K562 (cell line): ENCODE measurements at regions not wholly inside any gene's neighbourhood (a gene's known extent, or its start where the extent isn't known, plus 50 kb on each side); places are given as distances from the start of the nearest gene placed in this dataset.
A peak's percentile ranks its signal among the peaks of the same experiment; 100 is the strongest.

ENCODE experiments used
- ATAC-seq: fragments of 200-7000 bp; cut with Tn5 transposase; 3 replicates; pipeline ENCODE4 v1.9.1; 2020; ENCODE audit warnings: moderate library complexity
- BruUV-seq: library from RNA; stranded (reverse); fragments of 400-500 nt; replicated peaks from 2 replicates; lab custom pipeline; 2021; lab: Mats Ljungman, UMichigan
- CTCF ChIA-PET: fragments of 300-600 bp; formaldehyde crosslinking; extraction: SDS; loops from one replicate; lab custom pipeline; 2021; ENCODE audit warnings: low intra/inter-chr PET ratio; lab: Yijun Ruan, JAX
- POLR2A ChIA-PET: fragments of 300-600, 350-650 bp; sonication (Branson Sonifier 250); formaldehyde crosslinking; extraction: SDS; loops from one replicate; lab custom pipeline; 2021; ENCODE audit warnings: antibody characterized with exemption, inconsistent platforms; lab: Yijun Ruan, JAX
- DNase-seq, 4 experiments: peaks; one replicate each; pipeline versions ENCODE4 v3.0.0 to v3.0.0-alpha.2; 2011 to 2018; ENCODE audit warnings: low spot score in 3 of 4, mixed read lengths in 3 of 4; ENCODE audit errors: extremely low read depth in 1 of 4
- FAIRE-seq: peaks from 2 replicates; lab custom pipeline; 2011; peaks lifted over from hg19 to GRCh38; lab: Jason Lieb, UNC
- H2AFZ ChIP-seq: 2 replicates; pipeline ENCODE4 v1.6.0; 2011; ENCODE audit warnings: low read depth, low read length, control low read depth, inconsistent platforms
- H3K27ac ChIP-seq: fragments of 200-600 bp; 3 replicates; pipeline ENCODE4 v1.8.0; 2011; ENCODE audit warnings: low read depth, mild to moderate bottlenecking, control low read depth, inconsistent platforms, low read length, moderate library complexity, mixed read lengths; ENCODE audit errors: extremely low read depth
- H3K27me3 ChIP-seq, 2 experiments: fragments of 300-600 bp in 1 of 2; 2 replicates in 1 of 2; 3 replicates in 1 of 2; pipeline versions ENCODE4 v1.6.0 to v1.8.0; 2011; ENCODE audit warnings: inconsistent platforms in 2 of 2, low read length in 2 of 2, mild to moderate bottlenecking in 1 of 2, mixed read lengths in 1 of 2, moderate library complexity in 1 of 2; ENCODE audit not compliant: control insufficient read depth in 2 of 2, insufficient read depth in 2 of 2
- H3K36me3 ChIP-seq: fragments of 300-600 bp; 3 replicates; pipeline ENCODE4 v1.8.0; 2011; ENCODE audit warnings: mild to moderate bottlenecking, low read length, inconsistent platforms; ENCODE audit not compliant: control insufficient read depth, insufficient read depth
- H3K4me1 ChIP-seq, 2 experiments: fragments of 200-600 bp in 1 of 2; replicated peaks in 1 of 2; 2 replicates in 1 of 2; 3 replicates in 1 of 2; pipeline versions ENCODE4 v1.5.1 to v1.8.0; 2011; ENCODE audit warnings: inconsistent platforms in 2 of 2, low read length in 2 of 2, mild to moderate bottlenecking in 1 of 2, mixed read lengths in 1 of 2, moderate library complexity in 1 of 2; ENCODE audit not compliant: control insufficient read depth in 2 of 2, insufficient read depth in 2 of 2
- H3K4me2 ChIP-seq: 2 replicates; pipeline ENCODE4 v1.6.1; 2011; ENCODE audit warnings: low read length, control low read depth, inconsistent platforms, mixed read lengths; ENCODE audit not compliant: insufficient read depth
- H3K4me3 ChIP-seq: fragments of 200-600 bp; sonication (generic), shearing (Covaris generic); 2 replicates; pipeline ENCODE4 v1.5.1; 2016; ENCODE audit warnings: control low read depth, inconsistent platforms
- H3K79me2 ChIP-seq: fragments of 200-600 bp; 3 replicates; pipeline ENCODE4 v1.8.0; 2011; ENCODE audit warnings: low read length, inconsistent platforms; ENCODE audit not compliant: control insufficient read depth, insufficient read depth
- H3K9ac ChIP-seq, 2 experiments: 2 replicates each; pipeline versions ENCODE4 v1.6.0 to v1.6.1; 2011; ENCODE audit warnings: low read depth in 2 of 2, low read length in 2 of 2, control low read depth in 1 of 2, inconsistent platforms in 1 of 2, mild to moderate bottlenecking in 1 of 2, mixed read lengths in 1 of 2; ENCODE audit not compliant: insufficient read depth in 1 of 2
- H3K9me1 ChIP-seq: one replicate; pipeline ENCODE4 v1.6.0; 2011; ENCODE audit warnings: inconsistent platforms, mild to moderate bottlenecking, low read length, moderate library complexity; ENCODE audit not compliant: control insufficient read depth, insufficient read depth
- H3K9me3 ChIP-seq: replicated peaks from 2 replicates; pipeline ENCODE4 v1.5.1; 2011; ENCODE audit warnings: low read depth, low read length, inconsistent platforms; ENCODE audit not compliant: control insufficient read depth, insufficient read depth
- H4K20me1 ChIP-seq: replicated peaks from 2 replicates; pipeline ENCODE4 v1.6.1; 2011; ENCODE audit warnings: low read length, inconsistent platforms, mixed read lengths; ENCODE audit not compliant: control insufficient read depth, insufficient read depth
- CXXC5 ChIP-seq: fragments of 250-450 bp; sonication (Bioruptor Pico); IDR thresholded peaks from 2 replicates; pipeline ENCODE4 v1.8.0; 2022; ENCODE audit warnings: inconsistent platforms, mild to moderate bottlenecking, moderate library complexity
- DIDO1 ChIP-seq: fragments of 450-650 bp; IDR thresholded peaks from 2 replicates; pipeline ENCODE4 v1.6.1; 2016; ENCODE audit warnings: low read depth, missing biosample characterization, missing genetic modification characterization
- FOXM1 ChIP-seq, 2 experiments: fragments of 450-650 bp in 1 of 2; sonication (generic) in 1 of 2; formaldehyde crosslinking in 1 of 2; IDR thresholded peaks; 2 replicates each; pipeline versions ENCODE4 v1.6.1 to v1.9.0; 2017 to 2022; ENCODE audit warnings: low read depth in 2 of 2, mild to moderate bottlenecking in 2 of 2, missing genetic modification reagents in 1 of 2, moderate library complexity in 1 of 2
- MBD2 ChIP-seq: sonication (generic); IDR thresholded peaks from 2 replicates; pipeline ENCODE4 v1.6.1; 2016; ENCODE audit warnings: low read depth, borderline replicate concordance
- NFYB ChIP-seq: IDR thresholded peaks from 2 replicates; pipeline ENCODE4 v1.6.1; 2011; ENCODE audit warnings: mild to moderate bottlenecking, moderate library complexity; ENCODE audit not compliant: insufficient read length; ENCODE audit errors: extremely low read depth
- NRF1 ChIP-seq, 2 experiments: fragments of 450-650 bp; IDR thresholded peaks in 1 of 2; conservative IDR thresholded peaks in 1 of 2; 2 replicates each; pipeline ENCODE4 v1.6.1; 2014; ENCODE audit warnings: mild to moderate bottlenecking in 2 of 2
- POLR2A ChIP-seq: fragments of 450-650 bp; conservative IDR thresholded peaks from 2 replicates; pipeline ENCODE4 v1.6.1; 2016
- POLR2G ChIP-seq: fragments of 200-400 bp; formaldehyde crosslinking; IDR thresholded peaks from 2 replicates; pipeline ENCODE4 v1.6.1; 2017; ENCODE audit warnings: low read depth, mild to moderate bottlenecking, antibody characterized with exemption, low read length, moderate library complexity
- RBM22 ChIP-seq: fragments of 200-400 bp; formaldehyde crosslinking; IDR thresholded peaks from 2 replicates; pipeline ENCODE4 v1.6.1; 2018; ENCODE audit warnings: low read length, low read depth; ENCODE audit not compliant: poor library complexity, severe bottlenecking
- SP2 ChIP-seq: IDR thresholded peaks from 2 replicates; pipeline ENCODE4 v1.6.1; 2011; ENCODE audit warnings: mild to moderate bottlenecking, low read depth, low read length, moderate library complexity; ENCODE audit not compliant: poor library complexity, severe bottlenecking; ENCODE audit errors: extremely low read depth
- WGBS: fragments of 100-300 bp; shearing (Covaris generic); methylation state at CpG from one replicate; pipeline ENCODE4 v1.1.6; 2016; ENCODE audit warnings: low coverage, mixed read lengths; ENCODE audit not compliant: insufficient coverage; ENCODE audit errors: missing lambda C conversion rate; 5-methylcytosine and 5-hydroxymethylcytosine counted together
- in situ Hi-C: fragments of 300-500 bp; cut with MboI; formaldehyde crosslinking; loops from 4 replicates; pipeline ENCODE4 v1.15.0; 2018; ENCODE audit warnings: inconsistent platforms, mixed read lengths
- intact Hi-C: fragments of 100-400 bp; cut with micrococcal nuclease; formaldehyde crosslinking; loops from 2 replicates; pipeline ENCODE4 v1.14.2; 2022
- TF ChIP-seq, protein P1 (sequence below): fragments of 250-450 bp; sonication (Bioruptor Pico); IDR thresholded peaks from 2 replicates; pipeline ENCODE4 v1.8.0; 2022; ENCODE audit warnings: inconsistent platforms
- TF ChIP-seq, protein P2 (sequence below): IDR thresholded peaks from 3 replicates; pipeline ENCODE4 v1.6.1; 2011; ENCODE audit warnings: borderline replicate concordance, mild to moderate bottlenecking, moderate library complexity; ENCODE audit not compliant: insufficient read length; ENCODE audit errors: extremely low read depth
- TF ChIP-seq, protein P3 (sequence below): sonication (generic); formaldehyde crosslinking; IDR thresholded peaks from 2 replicates; pipeline ENCODE4 v1.8.1; 2023; ENCODE audit warnings: missing genetic modification reagents, mild to moderate bottlenecking, borderline replicate concordance

DNA sequence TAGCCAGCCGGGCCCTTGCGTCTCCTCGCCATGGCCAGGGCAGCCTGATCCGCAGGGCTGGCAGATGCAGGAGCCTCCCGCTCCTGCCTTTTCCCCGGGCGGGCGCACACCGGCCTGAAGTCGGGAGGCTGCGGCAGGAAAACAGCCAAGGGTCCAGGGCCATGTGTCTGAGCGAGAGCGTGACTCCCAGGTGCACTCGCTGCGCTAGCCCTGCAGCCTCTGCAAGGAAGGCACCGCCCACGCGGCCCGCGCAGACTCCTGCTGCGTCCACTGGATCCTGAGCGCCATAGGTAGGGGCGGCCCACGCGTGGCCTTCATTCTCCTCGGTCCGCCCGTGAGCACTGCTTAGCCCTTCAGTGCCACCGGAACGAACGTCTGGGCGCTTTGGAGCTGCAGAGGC is 379.9 kb downstream of the TRAM1L1 start:
- ATAC-seq (no peak), DNase-seq (peak in 1 of 4 experiments; percentile 37), FAIRE-seq (no peak)
- intact Hi-C loops (no loop called here), in situ Hi-C loops (no loop called here)
- Histone ChIP-seq H4K20me1 (no peaks in the 10 kb centered on the region), H3K4me3 (no peak overlapping the region), H2AFZ (no peak overlapping the region), H3K79me2 (no peaks in the 10 kb centered on the region), H3K27me3 (no peaks in the 10 kb centered on the region), H3K27ac (no peak overlapping the region), H3K9me3 (no peaks in the 10 kb centered on the region), H3K4me1 (no peaks in the 10 kb centered on the region), H3K9me1 (no peaks in the 10 kb centered on the region), H3K9ac (no peak overlapping the region), H3K4me2 (no peak overlapping the region), H3K36me3 (no peaks in the 10 kb centered on the region)
- no TSS peak for BruUV-seq
- WGBS, result 7% methylated on average over 23 of the region's 32 CpGs
- ChIA-PET POLR2A (no interaction called here), CTCF (no interaction called here)
- TF ChIP-seq FOXM1 (IDR thresholded peaks at IDR 0.05; ENCODE audit: low read depth) (no peak), FOXM1 (CRISPR knock-in tag; IDR thresholded peaks at IDR 0.05; ENCODE audit: low read depth) (no peak), DIDO1 (tag) (no peak), POLR2A (no peak), CXXC5 (CRISPR knock-in tag) (0 out of 2 replicates have a peak, but pooled peaks have one; percentile 41), MBD2 (no peak), RBM22 (no peak), POLR2G (0 out of 2 replicates have a peak, but pooled peaks have one; percentile 24), NRF1 (conservative IDR thresholded peaks at IDR 0.05 in 1 of 2, IDR thresholded peaks at IDR 0.05 in 1 of 2) (0 out of 4 replicates have a peak, but pooled peaks of 1 of the 2 experiments have one; percentile 18), SP2 (no peak), NFYB (no peak)
- TF ChIP-seq, protein P1, sequence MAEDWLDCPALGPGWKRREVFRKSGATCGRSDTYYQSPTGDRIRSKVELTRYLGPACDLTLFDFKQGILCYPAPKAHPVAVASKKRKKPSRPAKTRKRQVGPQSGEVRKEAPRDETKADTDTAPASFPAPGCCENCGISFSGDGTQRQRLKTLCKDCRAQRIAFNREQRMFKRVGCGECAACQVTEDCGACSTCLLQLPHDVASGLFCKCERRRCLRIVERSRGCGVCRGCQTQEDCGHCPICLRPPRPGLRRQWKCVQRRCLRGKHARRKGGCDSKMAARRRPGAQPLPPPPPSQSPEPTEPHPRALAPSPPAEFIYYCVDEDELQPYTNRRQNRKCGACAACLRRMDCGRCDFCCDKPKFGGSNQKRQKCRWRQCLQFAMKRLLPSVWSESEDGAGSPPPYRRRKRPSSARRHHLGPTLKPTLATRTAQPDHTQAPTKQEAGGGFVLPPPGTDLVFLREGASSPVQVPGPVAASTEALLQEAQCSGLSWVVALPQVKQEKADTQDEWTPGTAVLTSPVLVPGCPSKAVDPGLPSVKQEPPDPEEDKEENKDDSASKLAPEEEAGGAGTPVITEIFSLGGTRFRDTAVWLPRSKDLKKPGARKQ (CRISPR knock-in tag), result no peak
- TF ChIP-seq, protein P2, sequence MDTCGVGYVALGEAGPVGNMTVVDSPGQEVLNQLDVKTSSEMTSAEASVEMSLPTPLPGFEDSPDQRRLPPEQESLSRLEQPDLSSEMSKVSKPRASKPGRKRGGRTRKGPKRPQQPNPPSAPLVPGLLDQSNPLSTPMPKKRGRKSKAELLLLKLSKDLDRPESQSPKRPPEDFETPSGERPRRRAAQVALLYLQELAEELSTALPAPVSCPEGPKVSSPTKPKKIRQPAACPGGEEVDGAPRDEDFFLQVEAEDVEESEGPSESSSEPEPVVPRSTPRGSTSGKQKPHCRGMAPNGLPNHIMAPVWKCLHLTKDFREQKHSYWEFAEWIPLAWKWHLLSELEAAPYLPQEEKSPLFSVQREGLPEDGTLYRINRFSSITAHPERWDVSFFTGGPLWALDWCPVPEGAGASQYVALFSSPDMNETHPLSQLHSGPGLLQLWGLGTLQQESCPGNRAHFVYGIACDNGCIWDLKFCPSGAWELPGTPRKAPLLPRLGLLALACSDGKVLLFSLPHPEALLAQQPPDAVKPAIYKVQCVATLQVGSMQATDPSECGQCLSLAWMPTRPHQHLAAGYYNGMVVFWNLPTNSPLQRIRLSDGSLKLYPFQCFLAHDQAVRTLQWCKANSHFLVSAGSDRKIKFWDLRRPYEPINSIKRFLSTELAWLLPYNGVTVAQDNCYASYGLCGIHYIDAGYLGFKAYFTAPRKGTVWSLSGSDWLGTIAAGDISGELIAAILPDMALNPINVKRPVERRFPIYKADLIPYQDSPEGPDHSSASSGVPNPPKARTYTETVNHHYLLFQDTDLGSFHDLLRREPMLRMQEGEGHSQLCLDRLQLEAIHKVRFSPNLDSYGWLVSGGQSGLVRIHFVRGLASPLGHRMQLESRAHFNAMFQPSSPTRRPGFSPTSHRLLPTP, result no peak
- TF ChIP-seq, protein P3, sequence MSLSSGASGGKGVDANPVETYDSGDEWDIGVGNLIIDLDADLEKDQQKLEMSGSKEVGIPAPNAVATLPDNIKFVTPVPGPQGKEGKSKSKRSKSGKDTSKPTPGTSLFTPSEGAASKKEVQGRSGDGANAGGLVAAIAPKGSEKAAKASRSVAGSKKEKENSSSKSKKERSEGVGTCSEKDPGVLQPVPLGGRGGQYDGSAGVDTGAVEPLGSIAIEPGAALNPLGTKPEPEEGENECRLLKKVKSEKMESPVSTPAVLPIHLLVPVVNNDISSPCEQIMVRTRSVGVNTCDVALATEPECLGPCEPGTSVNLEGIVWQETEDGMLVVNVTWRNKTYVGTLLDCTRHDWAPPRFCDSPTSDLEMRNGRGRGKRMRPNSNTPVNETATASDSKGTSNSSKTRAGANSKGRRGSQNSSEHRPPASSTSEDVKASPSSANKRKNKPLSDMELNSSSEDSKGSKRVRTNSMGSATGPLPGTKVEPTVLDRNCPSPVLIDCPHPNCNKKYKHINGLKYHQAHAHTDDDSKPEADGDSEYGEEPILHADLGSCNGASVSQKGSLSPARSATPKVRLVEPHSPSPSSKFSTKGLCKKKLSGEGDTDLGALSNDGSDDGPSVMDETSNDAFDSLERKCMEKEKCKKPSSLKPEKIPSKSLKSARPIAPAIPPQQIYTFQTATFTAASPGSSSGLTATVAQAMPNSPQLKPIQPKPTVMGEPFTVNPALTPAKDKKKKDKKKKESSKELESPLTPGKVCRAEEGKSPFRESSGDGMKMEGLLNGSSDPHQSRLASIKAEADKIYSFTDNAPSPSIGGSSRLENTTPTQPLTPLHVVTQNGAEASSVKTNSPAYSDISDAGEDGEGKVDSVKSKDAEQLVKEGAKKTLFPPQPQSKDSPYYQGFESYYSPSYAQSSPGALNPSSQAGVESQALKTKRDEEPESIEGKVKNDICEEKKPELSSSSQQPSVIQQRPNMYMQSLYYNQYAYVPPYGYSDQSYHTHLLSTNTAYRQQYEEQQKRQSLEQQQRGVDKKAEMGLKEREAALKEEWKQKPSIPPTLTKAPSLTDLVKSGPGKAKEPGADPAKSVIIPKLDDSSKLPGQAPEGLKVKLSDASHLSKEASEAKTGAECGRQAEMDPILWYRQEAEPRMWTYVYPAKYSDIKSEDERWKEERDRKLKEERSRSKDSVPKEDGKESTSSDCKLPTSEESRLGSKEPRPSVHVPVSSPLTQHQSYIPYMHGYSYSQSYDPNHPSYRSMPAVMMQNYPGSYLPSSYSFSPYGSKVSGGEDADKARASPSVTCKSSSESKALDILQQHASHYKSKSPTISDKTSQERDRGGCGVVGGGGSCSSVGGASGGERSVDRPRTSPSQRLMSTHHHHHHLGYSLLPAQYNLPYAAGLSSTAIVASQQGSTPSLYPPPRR (CRISPR knock-in tag), result no peak
